Caco-2 (cell line): ENCODE measurements at regions not wholly inside any gene's neighbourhood (a gene's known extent, or its start where the extent isn't known, plus 50 kb on each side); places are given as distances from the start of the nearest gene placed in this dataset.
"Not testable (repeated sequence)": the region's sequence is repeated elsewhere in the genome, so short reads cannot be mapped to it uniquely, and the experiment has no call there.

ENCODE experiments used
- BruUV-seq: library from RNA; stranded (reverse); fragments of 400-500 nt; replicated peaks from 2 replicates; lab custom pipeline; 2021; lab: Mats Ljungman, UMichigan
- CTCF ChIA-PET: fragments of 300-600 bp; sonication (Branson Sonifier 250); formaldehyde crosslinking; loops from one replicate; lab custom pipeline; 2022; ENCODE audit warnings: antibody characterized with exemption; lab: Charles Lee
- POLR2A ChIA-PET: fragments of 300-600 bp; sonication (Branson Sonifier 250); formaldehyde crosslinking; loops from one replicate; lab custom pipeline; 2022; ENCODE audit warnings: antibody characterized with exemption; lab: Charles Lee
- DNase-seq, 2 experiments: peaks; one replicate each; pipeline versions ENCODE4 v3.0.0 to v3.0.0-alpha.2; 2020 to 2022
- H3K27me3 ChIP-seq: replicated peaks from 2 replicates; pipeline ENCODE4 v1.6.0; 2011; ENCODE audit warnings: low read length; ENCODE audit not compliant: control insufficient read depth, insufficient read depth
- H3K36me3 ChIP-seq: 2 replicates; pipeline ENCODE4 v1.5.1; 2011; ENCODE audit warnings: low read length; ENCODE audit not compliant: control insufficient read depth, insufficient read depth
- H3K4me1 ChIP-seq: fragments of 250-450 bp; sonication (Bioruptor Pico); 2 replicates; pipeline ENCODE4 v1.5.1; 2020; ENCODE audit warnings: mild to moderate bottlenecking
- H3K4me3 ChIP-seq: 2 replicates; pipeline ENCODE4 v1.5.1; 2011; ENCODE audit warnings: low read depth, mild to moderate bottlenecking, control low read depth, low read length
- H3K9me3 ChIP-seq: fragments of 250-450 bp; sonication (Bioruptor Pico); 2 replicates; pipeline ENCODE4 v1.5.1; 2020; ENCODE audit warnings: mild to moderate bottlenecking, moderate library complexity
- H3K27ac Mint-ChIP-seq: one replicate; pipeline ENCODE4 v1.8.0; 2022; ENCODE audit warnings: mixed read lengths; ENCODE audit not compliant: unreplicated experiment
- H3K27me3 Mint-ChIP-seq: one replicate; pipeline ENCODE4 v1.8.0; 2022; ENCODE audit warnings: mixed read lengths; ENCODE audit not compliant: insufficient read depth, unreplicated experiment
- H3K36me3 Mint-ChIP-seq: one replicate; pipeline ENCODE4 v1.8.0; 2022; ENCODE audit warnings: mild to moderate bottlenecking, mixed read lengths; ENCODE audit not compliant: insufficient read depth, unreplicated experiment
- H3K4me1 Mint-ChIP-seq: one replicate; pipeline ENCODE4 v1.8.0; 2022; ENCODE audit warnings: low read depth, mixed read lengths; ENCODE audit not compliant: unreplicated experiment
- H3K4me3 Mint-ChIP-seq: one replicate; pipeline ENCODE4 v1.8.0; 2022; ENCODE audit warnings: mild to moderate bottlenecking, moderate library complexity, mixed read lengths; ENCODE audit not compliant: unreplicated experiment
- H3K9me3 Mint-ChIP-seq: one replicate; pipeline ENCODE4 v1.8.0; 2022; ENCODE audit warnings: mixed read lengths; ENCODE audit not compliant: unreplicated experiment
- intact Hi-C: fragments of 100-400 bp; cut with micrococcal nuclease; formaldehyde crosslinking; loops from one replicate; pipeline ENCODE4 v1.10.0; 2022; ENCODE audit not compliant: unreplicated experiment
- TF ChIP-seq, protein P1 (sequence below), 2 experiments: fragments of 200-600 bp in 1 of 2; IDR thresholded peaks; 1 replicate in 1 of 2; 2 replicates in 1 of 2; pipeline versions ENCODE4 v1.5.1 to v1.8.0; 2011 to 2022; ENCODE audit warnings: antibody characterized with exemption in 1 of 2, control low read depth in 1 of 2, inconsistent platforms in 1 of 2, low read depth in 1 of 2, low read length in 1 of 2, mild to moderate bottlenecking in 1 of 2, moderate library complexity in 1 of 2; ENCODE audit not compliant: insufficient read depth in 1 of 2, severe bottlenecking in 1 of 2, unreplicated experiment in 1 of 2

DNA sequence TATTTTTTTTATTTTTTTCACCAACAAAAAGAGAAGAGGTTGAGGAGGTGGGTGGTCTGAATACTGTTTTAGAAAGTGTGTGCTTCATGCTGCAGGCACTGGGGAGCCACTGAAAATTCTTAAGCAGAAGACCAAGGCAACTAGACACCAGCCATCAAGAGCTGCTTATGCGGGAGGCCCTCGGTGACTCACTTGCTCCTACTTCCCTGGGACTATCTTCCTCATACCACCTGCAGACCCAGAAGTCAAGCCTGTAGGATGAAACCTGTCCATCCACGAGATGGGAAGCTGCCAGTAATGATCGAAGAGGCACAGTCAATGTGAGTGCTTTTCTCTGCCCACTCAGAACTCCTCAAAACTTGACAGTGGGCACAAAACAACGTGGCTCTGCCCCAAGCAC is 125.8 kb upstream of the SLC44A1 start:
- Mint-ChIP-seq H3K9me3 (peaks cover 8% of the 10 kb centered on the region), H3K4me3 (no peak overlapping the region), H3K36me3 (no peaks in the 10 kb centered on the region), H3K27me3 (no peaks in the 10 kb centered on the region), H3K27ac (no peak overlapping the region), H3K4me1 (peaks cover 8% of the 10 kb centered on the region)
- TF ChIP-seq, protein P1, sequence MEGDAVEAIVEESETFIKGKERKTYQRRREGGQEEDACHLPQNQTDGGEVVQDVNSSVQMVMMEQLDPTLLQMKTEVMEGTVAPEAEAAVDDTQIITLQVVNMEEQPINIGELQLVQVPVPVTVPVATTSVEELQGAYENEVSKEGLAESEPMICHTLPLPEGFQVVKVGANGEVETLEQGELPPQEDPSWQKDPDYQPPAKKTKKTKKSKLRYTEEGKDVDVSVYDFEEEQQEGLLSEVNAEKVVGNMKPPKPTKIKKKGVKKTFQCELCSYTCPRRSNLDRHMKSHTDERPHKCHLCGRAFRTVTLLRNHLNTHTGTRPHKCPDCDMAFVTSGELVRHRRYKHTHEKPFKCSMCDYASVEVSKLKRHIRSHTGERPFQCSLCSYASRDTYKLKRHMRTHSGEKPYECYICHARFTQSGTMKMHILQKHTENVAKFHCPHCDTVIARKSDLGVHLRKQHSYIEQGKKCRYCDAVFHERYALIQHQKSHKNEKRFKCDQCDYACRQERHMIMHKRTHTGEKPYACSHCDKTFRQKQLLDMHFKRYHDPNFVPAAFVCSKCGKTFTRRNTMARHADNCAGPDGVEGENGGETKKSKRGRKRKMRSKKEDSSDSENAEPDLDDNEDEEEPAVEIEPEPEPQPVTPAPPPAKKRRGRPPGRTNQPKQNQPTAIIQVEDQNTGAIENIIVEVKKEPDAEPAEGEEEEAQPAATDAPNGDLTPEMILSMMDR (IDR thresholded peaks at IDR 0.05; ENCODE audit: insufficient read depth in 1 of 2, low read depth in 1 of 2, low read length in 1 of 2, severe bottlenecking in 1 of 2, unreplicated experiment in 1 of 2) = no peak
- CTCF ChIA-PET = no interaction called here
- POLR2A ChIA-PET = no interaction called here
- Histone ChIP-seq H3K9me3 (peaks cover 9% of the 10 kb centered on the region; the same call in 1 of the 2 replicates), H3K36me3 (no peaks in the 10 kb centered on the region), H3K4me1 (peaks cover 12% of the 10 kb centered on the region), H3K4me3 (no peak overlapping the region), H3K27me3 (no peaks in the 10 kb centered on the region)
- BruUV-seq = no TSS peak
- intact Hi-C loops = no loop called here
- no peak for DNase-seq

DNA sequence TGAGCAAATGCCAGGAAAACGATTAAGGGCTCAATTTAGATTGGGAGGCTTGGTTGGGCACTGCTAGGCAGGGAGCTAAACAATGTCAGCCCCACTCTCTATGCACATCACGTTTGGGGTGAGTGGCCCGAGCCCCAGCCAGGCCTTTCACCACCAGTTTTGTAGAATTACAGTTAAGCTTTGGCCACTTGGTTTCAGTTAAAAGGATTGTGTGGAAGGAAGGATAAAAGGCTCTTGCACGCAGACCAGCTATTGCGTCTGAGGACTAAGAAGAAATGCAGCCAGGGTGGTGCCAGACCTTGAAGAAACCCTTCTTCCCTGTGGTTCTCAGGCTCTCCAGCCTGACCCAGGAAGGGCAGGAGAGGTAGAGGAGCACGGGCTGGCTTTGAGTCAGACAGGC is 125.3 kb upstream of the SLC44A1 start:
- Mint-ChIP-seq H3K27me3 (no peaks in the 10 kb centered on the region), H3K27ac (no peak overlapping the region), H3K9me3 (peaks cover 8% of the 10 kb centered on the region), H3K4me3 (no peak overlapping the region), H3K36me3 (no peaks in the 10 kb centered on the region), H3K4me1 (peaks cover 8% of the 10 kb centered on the region)
- intact Hi-C loops = no loop called here
- Histone ChIP-seq H3K4me1 (peaks cover 12% of the 10 kb centered on the region), H3K27me3 (no peaks in the 10 kb centered on the region), H3K9me3 (peaks cover 9% of the 10 kb centered on the region; the same call in 1 of the 2 replicates), H3K36me3 (no peaks in the 10 kb centered on the region), H3K4me3 (no peak overlapping the region)
- TF ChIP-seq, protein P1 (IDR thresholded peaks at IDR 0.05; ENCODE audit: insufficient read depth in 1 of 2, low read depth in 1 of 2, low read length in 1 of 2, severe bottlenecking in 1 of 2, unreplicated experiment in 1 of 2) = no peak
- BruUV-seq = no TSS peak
- CTCF ChIA-PET = no interaction called here
- POLR2A ChIA-PET = no interaction called here
- DNase-seq = no peak

DNA sequence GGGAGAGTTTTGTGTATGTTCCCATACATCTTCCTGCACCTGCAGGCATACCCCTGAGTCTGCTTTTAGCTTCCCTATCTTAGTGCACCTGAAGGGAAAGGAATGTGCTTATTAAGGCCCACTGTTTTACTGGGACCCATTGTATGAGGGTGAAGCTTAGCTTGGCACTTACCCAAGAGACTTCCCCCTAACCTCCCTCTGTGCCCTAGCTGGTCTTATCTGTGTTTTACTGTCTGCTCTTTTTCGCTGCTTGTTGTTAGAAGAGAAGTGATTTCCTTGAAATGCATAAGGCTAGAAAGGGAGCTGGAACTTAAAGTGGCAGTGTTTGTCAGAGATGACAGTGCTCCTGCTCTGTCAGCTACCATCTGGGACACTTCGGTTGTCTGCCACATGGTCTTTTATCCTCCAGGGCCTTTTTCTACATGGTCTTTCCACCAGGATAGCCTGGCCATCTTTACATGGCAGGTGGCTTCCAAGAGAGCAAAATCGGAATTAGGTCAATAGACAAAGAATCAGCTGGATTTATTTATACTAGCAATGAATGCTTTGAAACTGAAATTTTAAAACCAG is 122.5 kb upstream of the SLC44A1 start:
- ChIA-PET POLR2A (no interaction called here), CTCF (no interaction called here)
- Mint-ChIP-seq H3K9me3 (peaks cover 8% of the 10 kb centered on the region), H3K4me1 (peaks cover 4% of the 10 kb centered on the region), H3K27me3 (no peaks in the 10 kb centered on the region), H3K4me3 (no peak overlapping the region), H3K27ac (no peak overlapping the region), H3K36me3 (peaks cover 2% of the 10 kb centered on the region)
- no peak for DNase-seq
- no TSS peak for BruUV-seq
- intact Hi-C loops = no loop called here
- no peaks in the 10 kb centered on the region for H3K27me3 ChIP-seq
- no peaks in the 10 kb centered on the region for H3K36me3 ChIP-seq
- no peak overlapping the region for H3K4me3 ChIP-seq
- H3K9me3 ChIP-seq = peaks cover 9% of the 10 kb centered on the region; the same call in 1 of the 2 replicates
- TF ChIP-seq, protein P1 (IDR thresholded peaks at IDR 0.05; ENCODE audit: insufficient read depth in 1 of 2, low read depth in 1 of 2, low read length in 1 of 2, severe bottlenecking in 1 of 2, unreplicated experiment in 1 of 2) = no peak
- peaks cover 2% of the 10 kb centered on the region for H3K4me1 ChIP-seq

DNA sequence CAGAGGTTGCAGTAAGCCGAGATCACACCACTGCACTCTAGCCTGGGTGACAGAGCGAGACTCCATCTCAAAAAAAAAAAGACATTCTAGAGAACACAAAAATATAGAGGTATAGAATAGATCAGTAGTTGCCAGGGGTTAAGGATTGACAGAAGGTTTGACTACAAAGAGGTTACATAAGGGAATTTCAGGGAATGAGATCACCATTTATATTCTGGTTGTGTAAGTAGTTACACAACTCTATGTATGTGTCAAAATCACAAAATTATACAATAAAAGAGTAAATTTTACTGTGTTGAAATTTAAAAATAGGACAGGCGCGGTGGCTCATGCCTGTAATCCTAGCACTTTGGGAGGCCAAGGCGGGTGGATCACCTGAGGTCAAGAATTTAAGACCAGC is 119.9 kb upstream of the SLC44A1 start:
- H3K4me3 ChIP-seq, H3K27me3 Mint-ChIP-seq, BruUV-seq, H3K27ac Mint-ChIP-seq, intact Hi-C loops, H3K27me3 ChIP-seq, H3K9me3 Mint-ChIP-seq, H3K4me1 Mint-ChIP-seq, CTCF ChIA-PET, H3K36me3 ChIP-seq, POLR2A ChIA-PET, H3K9me3 ChIP-seq, H3K4me3 Mint-ChIP-seq, DNase-seq, H3K36me3 Mint-ChIP-seq: not testable (repeated sequence)
- H3K4me1 ChIP-seq = peaks cover 14% of the 10 kb centered on the region
